PFSK-1 (cell line): ENCODE measurements at regions not wholly inside any gene's neighbourhood (a gene's known extent, or its start where the extent isn't known, plus 50 kb on each side); places are given as distances from the start of the nearest gene placed in this dataset.

Experiments
- FOXP2 ChIP-seq: optimal IDR thresholded peaks from 2 replicates; pipeline ENCODE3; 2011; ENCODE audit warnings: borderline replicate concordance, control low read depth, inconsistent platforms; ENCODE audit not compliant: insufficient read depth; ENCODE audit errors: extremely low read length, extremely low read depth
- POLR2AphosphoS5 ChIP-seq: IDR thresholded peaks from 2 replicates; pipeline ENCODE4 v1.6.1; 2012; ENCODE audit warnings: low read depth, mild to moderate bottlenecking, control low read depth, low read length, moderate library complexity
- SIN3A ChIP-seq: IDR thresholded peaks from 2 replicates; pipeline ENCODE4 v1.6.1; 2012; ENCODE audit warnings: mild to moderate bottlenecking, low read length, moderate library complexity, borderline replicate concordance; ENCODE audit not compliant: insufficient read depth
- TAF1 ChIP-seq: IDR thresholded peaks from 2 replicates; pipeline ENCODE4 v1.6.1; 2012; ENCODE audit warnings: low read length, control low read depth, borderline replicate concordance; ENCODE audit not compliant: insufficient read depth
- TF ChIP-seq, protein P1 (sequence below), 2 experiments: IDR thresholded peaks; 2 replicates each; pipeline versions ENCODE4 v1.6.1 to v1.8.0; 2011 to 2012; ENCODE audit warnings: low read depth in 2 of 2, low read length in 2 of 2, control low read depth in 1 of 2, inconsistent platforms in 1 of 2, mild to moderate bottlenecking in 1 of 2, moderate library complexity in 1 of 2; ENCODE audit not compliant: insufficient read depth in 1 of 2

DNA sequence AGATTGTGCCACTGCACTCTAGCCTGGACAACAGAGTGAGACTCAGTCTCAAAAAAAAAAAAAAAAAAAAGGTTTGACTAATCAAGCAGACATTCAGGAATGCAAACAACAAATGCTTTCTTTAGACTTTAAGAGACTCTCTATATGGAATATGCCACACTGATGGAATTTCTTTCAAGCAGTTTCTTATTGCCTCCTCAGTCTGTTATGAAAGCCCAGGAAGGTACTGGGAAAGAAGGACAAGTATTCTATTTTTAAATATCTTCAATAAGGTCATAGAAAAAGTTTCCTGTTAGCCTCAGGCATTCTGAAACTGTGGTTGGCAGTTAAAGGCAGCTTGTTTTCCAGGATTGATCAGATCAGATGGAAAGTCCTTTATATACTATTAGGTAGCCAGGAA lies 241.6 kb downstream of the PIK3C3 start:
- TF ChIP-seq POLR2AphosphoS5 (no peak), TAF1 (no peak), SIN3A (no peak), FOXP2 (no peak)
- TF ChIP-seq, protein P1, sequence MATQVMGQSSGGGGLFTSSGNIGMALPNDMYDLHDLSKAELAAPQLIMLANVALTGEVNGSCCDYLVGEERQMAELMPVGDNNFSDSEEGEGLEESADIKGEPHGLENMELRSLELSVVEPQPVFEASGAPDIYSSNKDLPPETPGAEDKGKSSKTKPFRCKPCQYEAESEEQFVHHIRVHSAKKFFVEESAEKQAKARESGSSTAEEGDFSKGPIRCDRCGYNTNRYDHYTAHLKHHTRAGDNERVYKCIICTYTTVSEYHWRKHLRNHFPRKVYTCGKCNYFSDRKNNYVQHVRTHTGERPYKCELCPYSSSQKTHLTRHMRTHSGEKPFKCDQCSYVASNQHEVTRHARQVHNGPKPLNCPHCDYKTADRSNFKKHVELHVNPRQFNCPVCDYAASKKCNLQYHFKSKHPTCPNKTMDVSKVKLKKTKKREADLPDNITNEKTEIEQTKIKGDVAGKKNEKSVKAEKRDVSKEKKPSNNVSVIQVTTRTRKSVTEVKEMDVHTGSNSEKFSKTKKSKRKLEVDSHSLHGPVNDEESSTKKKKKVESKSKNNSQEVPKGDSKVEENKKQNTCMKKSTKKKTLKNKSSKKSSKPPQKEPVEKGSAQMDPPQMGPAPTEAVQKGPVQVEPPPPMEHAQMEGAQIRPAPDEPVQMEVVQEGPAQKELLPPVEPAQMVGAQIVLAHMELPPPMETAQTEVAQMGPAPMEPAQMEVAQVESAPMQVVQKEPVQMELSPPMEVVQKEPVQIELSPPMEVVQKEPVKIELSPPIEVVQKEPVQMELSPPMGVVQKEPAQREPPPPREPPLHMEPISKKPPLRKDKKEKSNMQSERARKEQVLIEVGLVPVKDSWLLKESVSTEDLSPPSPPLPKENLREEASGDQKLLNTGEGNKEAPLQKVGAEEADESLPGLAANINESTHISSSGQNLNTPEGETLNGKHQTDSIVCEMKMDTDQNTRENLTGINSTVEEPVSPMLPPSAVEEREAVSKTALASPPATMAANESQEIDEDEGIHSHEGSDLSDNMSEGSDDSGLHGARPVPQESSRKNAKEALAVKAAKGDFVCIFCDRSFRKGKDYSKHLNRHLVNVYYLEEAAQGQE (IDR thresholded peaks at IDR 0.05; ENCODE audit: insufficient read depth in 1 of 2, low read depth in 2 of 2, low read length in 2 of 2), result no peak
